Uterus (tissue), 3 donors: ENCODE measurements at regions not wholly inside any gene's neighbourhood (a gene's known extent, or its start where the extent isn't known, plus 50 kb on each side); places are given as distances from the start of the nearest gene placed in this dataset.

Experiments used
- DNase-seq, 2 donors: peaks; one replicate each; pipeline ENCODE4 v3.0.0-alpha.2; 2019 to 2020
- H3K27ac ChIP-seq, 2 donors: fragments of 200-600 bp; sonication (generic); 1 replicate in 1 of 2; 2 replicates in 1 of 2; pipeline ENCODE4 v1.5.1; 2016 to 2018
- H3K27me3 ChIP-seq, 2 donors: fragments of 200-600 bp; sonication (generic); one replicate each; pipeline ENCODE4 v1.5.1; 2018 to 2019; ENCODE audit warnings: control low read depth in 1 of 2
- H3K36me3 ChIP-seq, 2 donors: fragments of 200-600 bp; sonication (generic); one replicate each; pipeline ENCODE4 v1.5.1; 2019; ENCODE audit warnings: control low read depth in 1 of 2
- H3K4me1 ChIP-seq, 2 donors: fragments of 200-600 bp; sonication (generic); one replicate each; pipeline ENCODE4 v1.5.1; 2018 to 2019; ENCODE audit warnings: control low read depth in 1 of 2
- H3K4me3 ChIP-seq, 2 donors: fragments of 200-600 bp; sonication (generic); 1 replicate in 1 of 2; 2 replicates in 1 of 2; pipeline ENCODE4 v1.5.1; 2018 to 2019; ENCODE audit warnings: mild to moderate bottlenecking in 1 of 2
- H3K9me3 ChIP-seq, 2 donors: fragments of 200-600 bp; sonication (generic); one replicate each; pipeline ENCODE4 v1.5.1; 2019; ENCODE audit warnings: control low read depth in 1 of 2
- POLR2A ChIP-seq, 2 donors: fragments of 450-650 bp; IDR thresholded peaks; one replicate each; pipeline ENCODE4 v1.6.1; 2016; ENCODE audit warnings: antibody characterized with exemption in 2 of 2, mild to moderate bottlenecking in 1 of 2, moderate library complexity in 1 of 2
- intact Hi-C: fragments of 100-400 bp; cut with DNase I; formaldehyde crosslinking; loops from one replicate; pipeline ENCODE4 v1.15.1; 2023; ENCODE audit warnings: low total_unique reads
- TF ChIP-seq, protein P1 (sequence below), 4 experiments: fragments of 200-600 bp in 2 of 4; fragments of 450-650 bp in 2 of 4; sonication (generic) in 2 of 4; IDR thresholded peaks; one replicate each; pipeline ENCODE4 v1.5.1; 2016 to 2019; ENCODE audit warnings: antibody characterized with exemption in 4 of 4, mild to moderate bottlenecking in 2 of 4, moderate library complexity in 1 of 4
- donor health status: DM: yes; HTN: yes; CAD: no.

DNA sequence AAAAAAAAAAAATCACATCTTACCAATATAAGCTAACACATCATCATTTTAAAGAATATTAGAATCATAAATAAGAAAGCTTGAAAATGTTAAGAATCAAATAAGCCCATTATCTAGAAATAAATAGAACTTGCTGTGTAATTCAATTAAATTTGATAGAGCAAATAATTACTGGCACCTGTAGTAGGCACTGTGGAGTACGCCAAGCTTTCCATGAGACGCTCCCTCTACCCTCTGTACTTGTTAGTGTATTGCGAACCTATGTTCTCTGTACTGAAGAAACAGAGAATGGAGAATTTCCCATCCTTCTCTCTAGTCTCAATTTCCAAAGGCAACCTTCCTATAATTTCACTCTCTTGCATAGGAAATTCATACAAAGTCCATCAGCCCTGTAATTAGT lies 61.7 kb upstream of the HAND2 start:
- intact Hi-C loops, result no loop called here
- peaks cover 0 to 5% of the 10 kb centered on the region in 2 donors for H3K4me1 ChIP-seq
- H3K4me3 ChIP-seq, result no peak overlapping the region
- H3K9me3 ChIP-seq, result no peaks in the 10 kb centered on the region
- no peak for DNase-seq
- TF ChIP-seq POLR2A (IDR thresholded peaks at IDR 0.05), result no peak
- TF ChIP-seq, protein P1, sequence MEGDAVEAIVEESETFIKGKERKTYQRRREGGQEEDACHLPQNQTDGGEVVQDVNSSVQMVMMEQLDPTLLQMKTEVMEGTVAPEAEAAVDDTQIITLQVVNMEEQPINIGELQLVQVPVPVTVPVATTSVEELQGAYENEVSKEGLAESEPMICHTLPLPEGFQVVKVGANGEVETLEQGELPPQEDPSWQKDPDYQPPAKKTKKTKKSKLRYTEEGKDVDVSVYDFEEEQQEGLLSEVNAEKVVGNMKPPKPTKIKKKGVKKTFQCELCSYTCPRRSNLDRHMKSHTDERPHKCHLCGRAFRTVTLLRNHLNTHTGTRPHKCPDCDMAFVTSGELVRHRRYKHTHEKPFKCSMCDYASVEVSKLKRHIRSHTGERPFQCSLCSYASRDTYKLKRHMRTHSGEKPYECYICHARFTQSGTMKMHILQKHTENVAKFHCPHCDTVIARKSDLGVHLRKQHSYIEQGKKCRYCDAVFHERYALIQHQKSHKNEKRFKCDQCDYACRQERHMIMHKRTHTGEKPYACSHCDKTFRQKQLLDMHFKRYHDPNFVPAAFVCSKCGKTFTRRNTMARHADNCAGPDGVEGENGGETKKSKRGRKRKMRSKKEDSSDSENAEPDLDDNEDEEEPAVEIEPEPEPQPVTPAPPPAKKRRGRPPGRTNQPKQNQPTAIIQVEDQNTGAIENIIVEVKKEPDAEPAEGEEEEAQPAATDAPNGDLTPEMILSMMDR (IDR thresholded peaks at IDR 0.05), result no peak
- H3K27me3 ChIP-seq, result no peaks in the 10 kb centered on the region
- no peaks in the 10 kb centered on the region for H3K36me3 ChIP-seq
- H3K27ac ChIP-seq, result no peak overlapping the region

DNA sequence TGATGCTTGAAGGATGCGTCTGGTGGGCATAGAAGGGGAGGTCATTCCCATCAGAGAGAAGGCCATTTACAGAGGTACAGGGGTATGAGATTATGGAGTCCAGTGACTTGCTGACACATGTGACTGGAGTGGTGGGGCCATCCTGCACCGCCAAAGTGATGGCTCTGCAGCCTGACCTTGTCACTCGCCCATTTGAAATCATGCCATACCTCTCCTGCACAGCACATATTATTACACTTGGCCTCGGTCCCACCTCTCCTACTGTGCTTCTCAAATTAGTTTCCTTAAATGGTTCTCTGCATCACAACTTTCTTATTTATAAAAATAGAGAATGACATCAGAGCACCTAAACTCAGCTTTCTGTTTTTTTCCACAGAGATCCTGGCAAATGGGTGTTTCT lies 60.7 kb upstream of the HAND2 start:
- H3K4me1 ChIP-seq, result peaks cover 0 to 5% of the 10 kb centered on the region in 2 donors
- H3K9me3 ChIP-seq, result no peaks in the 10 kb centered on the region
- peak in 1 of 2 donors; percentile 35 for DNase-seq
- TF ChIP-seq POLR2A (IDR thresholded peaks at IDR 0.05), result no peak
- TF ChIP-seq, protein P1 (IDR thresholded peaks at IDR 0.05), result no peak
- H3K36me3 ChIP-seq, result no peaks in the 10 kb centered on the region
- H3K27me3 ChIP-seq, result no peaks in the 10 kb centered on the region
- no peak overlapping the region for H3K4me3 ChIP-seq
- no peak overlapping the region for H3K27ac ChIP-seq
- intact Hi-C loops, result no loop called here

DNA sequence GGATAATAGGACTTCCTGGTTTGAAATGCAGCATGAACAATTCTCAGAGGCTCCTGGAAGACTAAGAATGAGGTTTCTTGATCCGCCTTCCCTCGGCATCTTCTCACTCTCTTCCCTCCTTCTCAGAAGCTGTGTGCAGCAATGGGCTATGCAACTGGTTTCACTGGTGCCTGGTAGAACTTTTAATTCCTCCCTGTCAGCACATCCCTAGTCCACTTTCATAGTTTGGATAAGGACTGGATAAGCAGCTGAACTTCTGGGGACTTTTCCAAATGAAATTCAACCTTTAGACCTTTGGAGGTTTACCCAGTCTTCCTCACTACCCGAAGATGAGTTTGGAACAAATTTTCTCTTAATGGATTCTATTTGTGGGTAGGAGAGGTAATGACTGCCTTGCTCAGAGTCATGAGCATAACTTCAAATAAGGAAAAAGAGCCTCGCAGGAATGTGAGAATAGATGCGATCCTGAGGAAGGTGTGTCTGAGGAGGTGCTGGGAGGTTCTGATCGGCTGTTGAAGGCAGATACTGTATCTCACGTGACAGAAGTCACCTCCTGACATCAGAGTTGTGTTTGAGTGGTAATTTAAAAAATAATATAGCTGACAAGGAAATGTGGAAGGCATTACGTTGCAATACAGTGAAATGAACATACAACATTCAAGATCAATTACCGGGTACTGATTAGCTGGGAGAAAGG lies 56.0 kb upstream of the HAND2 start:
- Histone ChIP-seq H3K9me3 (no peaks in the 10 kb centered on the region), H3K4me3 (no peak overlapping the region), H3K27ac (no peak overlapping the region), H3K27me3 (no peaks in the 10 kb centered on the region), H3K4me1 (peaks cover 0 to 5% of the 10 kb centered on the region in 2 donors), H3K36me3 (no peaks in the 10 kb centered on the region)
- DNase-seq, result no peak
- TF ChIP-seq, protein P1 (IDR thresholded peaks at IDR 0.05), result no peak
- intact Hi-C loops, result no loop called here

DNA sequence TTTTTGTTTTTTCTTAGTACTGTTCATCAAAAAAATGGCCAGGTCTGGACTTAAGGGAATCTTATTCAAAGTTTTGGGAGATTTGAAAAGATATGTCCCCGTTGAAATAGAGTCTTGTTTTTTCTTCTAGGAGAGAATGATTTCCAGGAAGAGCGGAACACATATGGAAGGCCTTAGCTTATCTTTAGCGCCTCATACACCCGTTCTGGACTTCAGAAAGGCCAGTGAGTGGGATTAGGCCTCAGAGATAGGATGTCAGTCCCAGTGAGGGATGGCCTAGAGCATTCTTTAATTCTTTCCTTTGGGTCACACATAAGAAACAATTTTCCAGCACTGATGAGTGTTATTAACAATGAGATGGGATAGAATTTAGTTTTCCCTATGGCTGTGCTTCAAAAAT lies 54.5 kb upstream of the HAND2 start:
- no peaks in the 10 kb centered on the region for H3K9me3 ChIP-seq
- no peaks in the 10 kb centered on the region for H3K36me3 ChIP-seq
- DNase-seq, result no peak
- peaks cover 0 to 5% of the 10 kb centered on the region in 2 donors for H3K4me1 ChIP-seq
- TF ChIP-seq, protein P1 (IDR thresholded peaks at IDR 0.05), result no peak
- no peak for TF ChIP-seq POLR2A (IDR thresholded peaks at IDR 0.05)
- intact Hi-C loops, result no loop called here
- H3K27ac ChIP-seq, result no peak overlapping the region
- H3K27me3 ChIP-seq, result no peaks in the 10 kb centered on the region
- H3K4me3 ChIP-seq, result no peak overlapping the region
